ENCODE measurements at regions not wholly inside any gene's neighbourhood (a gene's known extent, or its start where the extent isn't known, plus 50 kb on each side); places are given as distances from the start of the nearest gene placed in this dataset.

DNA sequence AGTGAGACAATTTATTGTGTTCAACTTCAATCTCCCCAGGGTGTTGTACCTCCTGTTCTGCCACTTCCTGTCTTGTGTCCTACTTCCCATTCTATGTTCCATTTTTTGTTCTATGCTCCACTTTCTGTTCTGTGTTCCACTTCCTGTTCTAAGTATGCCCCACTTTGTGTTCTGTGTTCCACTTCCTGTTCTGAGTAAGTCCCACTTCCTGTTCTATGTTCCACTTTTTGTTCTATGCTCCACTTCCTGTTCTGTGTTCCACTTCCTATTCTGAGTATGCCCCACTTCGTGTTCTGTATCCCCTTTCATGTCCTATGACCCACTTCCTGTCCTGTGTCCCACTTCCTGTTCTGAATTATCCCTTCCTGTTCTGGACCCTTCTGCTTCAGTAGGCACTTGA is 732.7 kb downstream of the TBC1D22A start:
- TF ChIP-seq, protein P1, sequence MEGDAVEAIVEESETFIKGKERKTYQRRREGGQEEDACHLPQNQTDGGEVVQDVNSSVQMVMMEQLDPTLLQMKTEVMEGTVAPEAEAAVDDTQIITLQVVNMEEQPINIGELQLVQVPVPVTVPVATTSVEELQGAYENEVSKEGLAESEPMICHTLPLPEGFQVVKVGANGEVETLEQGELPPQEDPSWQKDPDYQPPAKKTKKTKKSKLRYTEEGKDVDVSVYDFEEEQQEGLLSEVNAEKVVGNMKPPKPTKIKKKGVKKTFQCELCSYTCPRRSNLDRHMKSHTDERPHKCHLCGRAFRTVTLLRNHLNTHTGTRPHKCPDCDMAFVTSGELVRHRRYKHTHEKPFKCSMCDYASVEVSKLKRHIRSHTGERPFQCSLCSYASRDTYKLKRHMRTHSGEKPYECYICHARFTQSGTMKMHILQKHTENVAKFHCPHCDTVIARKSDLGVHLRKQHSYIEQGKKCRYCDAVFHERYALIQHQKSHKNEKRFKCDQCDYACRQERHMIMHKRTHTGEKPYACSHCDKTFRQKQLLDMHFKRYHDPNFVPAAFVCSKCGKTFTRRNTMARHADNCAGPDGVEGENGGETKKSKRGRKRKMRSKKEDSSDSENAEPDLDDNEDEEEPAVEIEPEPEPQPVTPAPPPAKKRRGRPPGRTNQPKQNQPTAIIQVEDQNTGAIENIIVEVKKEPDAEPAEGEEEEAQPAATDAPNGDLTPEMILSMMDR (IDR thresholded peaks at IDR 0.05): no peak
- no peak for TF ChIP-seq POLR2A (IDR thresholded peaks at IDR 0.05)

All from adrenal gland (tissue), 5 donors.